GM12878 (cell line): ENCODE measurements at regions not wholly inside any gene's neighbourhood (a gene's known extent, or its start where the extent isn't known, plus 50 kb on each side); places are given as distances from the start of the nearest gene placed in this dataset.

Experiments used
- ATAC-seq: fragments of 200-7000 bp; cut with Tn5 transposase; 3 replicates; pipeline ENCODE4 v1.9.1; 2020; ENCODE audit warnings: mild to moderate bottlenecking, moderate library complexity
- BruUV-seq: library from RNA; stranded (reverse); fragments of 400-500 nt; replicated peaks from 2 replicates; lab custom pipeline; 2021; lab: Mats Ljungman, UMichigan
- CTCF ChIA-PET: fragments of 300-600 bp; sonication (Branson Sonifier 250); formaldehyde crosslinking; extraction: SDS; loops from one replicate; lab custom pipeline; 2021; ENCODE audit warnings: inconsistent platforms; lab: Yijun Ruan, JAX
- POLR2A ChIA-PET: fragments of 350-600 bp; formaldehyde crosslinking; extraction: SDS; loops from one replicate; lab custom pipeline; 2021; ENCODE audit warnings: inconsistent platforms; lab: Charles Lee
- RAD21 ChIA-PET: fragments of 300-600 bp; sonication (Branson Sonifier 250); formaldehyde crosslinking; loops from one replicate; lab custom pipeline; 2023; ENCODE audit warnings: antibody characterized with exemption; ENCODE audit not compliant: unreplicated experiment; lab: Charles Lee
- SMC1A ChIA-PET: fragments of 300-600 bp; sonication (Branson Sonifier 250); formaldehyde crosslinking; loops from one replicate; lab custom pipeline; 2023; ENCODE audit not compliant: unreplicated experiment, uncharacterized antibody; lab: Charles Lee
- DNase-seq: peaks from one replicate; pipeline ENCODE4 v3.0.0-alpha.2; 2011; ENCODE audit warnings: low read depth, low spot score
- FAIRE-seq: peaks from 3 replicates; lab custom pipeline; 2011; peaks lifted over from hg19 to GRCh38; lab: Jason Lieb, UNC
- H2AFZ ChIP-seq: 2 replicates; pipeline ENCODE4 v1.6.0; 2011; ENCODE audit warnings: low read depth, low read length, control low read depth; ENCODE audit not compliant: control insufficient read depth
- H3K27ac ChIP-seq: 2 replicates; pipeline ENCODE4 v1.5.1; 2011; ENCODE audit warnings: control low read depth; ENCODE audit not compliant: control insufficient read depth, insufficient read depth
- H3K27me3 ChIP-seq, 2 experiments: replicated peaks in 1 of 2; 2 replicates each; pipeline versions ENCODE4 v1.6.0 to v1.6.1; 2011; ENCODE audit warnings: low read length in 1 of 2; ENCODE audit not compliant: control insufficient read depth in 2 of 2, insufficient read depth in 2 of 2
- H3K36me3 ChIP-seq, 2 experiments: 2 replicates each; pipeline ENCODE4 v1.5.1; 2011; ENCODE audit warnings: low read length in 1 of 2; ENCODE audit not compliant: control insufficient read depth in 2 of 2, insufficient read depth in 2 of 2
- H3K4me1 ChIP-seq: 2 replicates; pipeline ENCODE4 v1.6.1; 2011; ENCODE audit warnings: mild to moderate bottlenecking, low read length, moderate library complexity, mixed read lengths; ENCODE audit not compliant: control insufficient read depth, insufficient read depth
- H3K4me2 ChIP-seq: 2 replicates; pipeline ENCODE4 v1.6.0; 2011; ENCODE audit warnings: control low read depth; ENCODE audit not compliant: control insufficient read depth, insufficient read depth
- H3K4me3 ChIP-seq: fragments of 200-600 bp; sonication (generic); 2 replicates; pipeline ENCODE4 v1.5.1; 2016
- H3K79me2 ChIP-seq: 2 replicates; pipeline ENCODE4 v1.6.0; 2011; ENCODE audit warnings: low read length; ENCODE audit not compliant: control insufficient read depth, insufficient read depth
- H3K9ac ChIP-seq: 2 replicates; pipeline ENCODE4 v1.8.0; 2011; ENCODE audit warnings: low read length, control low read depth, mixed read lengths; ENCODE audit not compliant: control insufficient read depth, insufficient read depth
- H3K9me3 ChIP-seq: replicated peaks from 3 replicates; pipeline ENCODE4 v1.5.1; 2011; ENCODE audit warnings: mild to moderate bottlenecking, low read length; ENCODE audit not compliant: control insufficient read depth, insufficient read depth
- H4K20me1 ChIP-seq: 2 replicates; pipeline ENCODE4 v1.6.0; 2011; ENCODE audit not compliant: control insufficient read depth, insufficient read depth
- ATF7 ChIP-seq: fragments of 450-650 bp; IDR thresholded peaks from 2 replicates; pipeline ENCODE4 v1.6.1; 2016; ENCODE audit warnings: low read depth, mild to moderate bottlenecking
- BCL3 ChIP-seq: IDR thresholded peaks from 2 replicates; pipeline ENCODE4 v1.6.1; 2011; ENCODE audit warnings: borderline replicate concordance, low read depth, mild to moderate bottlenecking, moderate library complexity, low read length; ENCODE audit not compliant: insufficient read depth, poor library complexity, severe bottlenecking
- BHLHE40 ChIP-seq, 2 experiments: fragments of 450-650 bp in 1 of 2; IDR thresholded peaks; 2 replicates each; pipeline ENCODE4 v1.6.1; 2011 to 2017; ENCODE audit warnings: low read depth in 2 of 2, borderline replicate concordance in 1 of 2, improper control_type of control experiment in 1 of 2, low read length in 1 of 2, mild to moderate bottlenecking in 1 of 2
- CHD2 ChIP-seq: IDR thresholded peaks from 2 replicates; pipeline ENCODE4 v1.6.1; 2011; ENCODE audit warnings: low read depth, low read length, improper control_type of control experiment, borderline replicate concordance
- EZH2 ChIP-seq: IDR thresholded peaks from 2 replicates; pipeline ENCODE4 v1.6.1; 2012; ENCODE audit warnings: low read depth, mild to moderate bottlenecking, control low read depth, inconsistent platforms, low read length, borderline replicate concordance; ENCODE audit not compliant: control insufficient read depth
- HDGF ChIP-seq: fragments of 450-650 bp; IDR thresholded peaks from 2 replicates; pipeline ENCODE4 v1.6.1; 2016; ENCODE audit warnings: antibody characterized with exemption
- KAT2A ChIP-seq: conservative IDR thresholded peaks from 2 replicates; pipeline ENCODE4 v1.6.1; 2011; ENCODE audit warnings: low read depth, low read length; ENCODE audit not compliant: control insufficient read depth
- MAX ChIP-seq: IDR thresholded peaks from 2 replicates; pipeline ENCODE4 v1.6.1; 2012; ENCODE audit warnings: low read depth, low read length, improper control_type of control experiment
- MEF2B ChIP-seq: fragments of 450-650 bp; IDR thresholded peaks from 2 replicates; pipeline ENCODE4 v1.6.1; 2018; ENCODE audit warnings: mild to moderate bottlenecking, moderate library complexity; ENCODE audit not compliant: partially characterized antibody, poor library complexity, severe bottlenecking
- MXI1 ChIP-seq: fragments of 150-350 bp; IDR thresholded peaks from 2 replicates; pipeline ENCODE4 v1.6.1; 2011; ENCODE audit warnings: low read depth, mild to moderate bottlenecking, inconsistent platforms, low read length, improper control_type of control experiment
- RB1 ChIP-seq: fragments of 450-650 bp; formaldehyde crosslinking; IDR thresholded peaks from 2 replicates; pipeline ENCODE4 v1.6.1; 2017; ENCODE audit warnings: mild to moderate bottlenecking, borderline replicate concordance
- RELB ChIP-seq: fragments of 450-650 bp; IDR thresholded peaks from 2 replicates; pipeline ENCODE4 v1.6.1; 2017; ENCODE audit warnings: low read depth, mild to moderate bottlenecking, moderate library complexity
- SMAD5 ChIP-seq: IDR thresholded peaks from 2 replicates; pipeline ENCODE4 v1.6.1; 2016; ENCODE audit warnings: antibody characterized with exemption, low read depth
- TCF12 ChIP-seq: IDR thresholded peaks from 2 replicates; pipeline ENCODE4 v1.6.1; 2011; ENCODE audit warnings: low read depth, mild to moderate bottlenecking, low read length
- WRNIP1 ChIP-seq: IDR thresholded peaks from 2 replicates; pipeline ENCODE4 v1.6.1; 2011; ENCODE audit warnings: low read depth, low read length, improper control_type of control experiment, borderline replicate concordance
- ZBED1 ChIP-seq: IDR thresholded peaks from 2 replicates; pipeline ENCODE4 v1.6.1; 2016; ENCODE audit warnings: borderline replicate concordance
- ZNF207 ChIP-seq: fragments of 450-650 bp; IDR thresholded peaks from 2 replicates; pipeline ENCODE4 v1.6.1; 2014; ENCODE audit warnings: antibody characterized with exemption, mild to moderate bottlenecking, borderline replicate concordance
- WGBS: methylation state at CpG from one replicate; pipeline ENCODE4 v1.1.6; 2016; ENCODE audit warnings: low lambda C conversion rate; ENCODE audit not compliant: insufficient replicate concordance, insufficient coverage; ENCODE audit errors: missing lambda C conversion rate; 5-methylcytosine and 5-hydroxymethylcytosine counted together
- in situ Hi-C: fragments of 300-500 bp; cut with MboI; formaldehyde crosslinking; loops from 9 replicates; pipeline ENCODE4 v1.14.3; 2018; ENCODE audit warnings: mixed read lengths
- intact Hi-C: fragments of 100-400 bp; cut with micrococcal nuclease; formaldehyde crosslinking; loops from one replicate; pipeline ENCODE4 v1.14.2; 2022; ENCODE audit not compliant: unreplicated experiment
- TF ChIP-seq, protein P1 (sequence below): fragments of 450-650 bp; IDR thresholded peaks from 2 replicates; pipeline ENCODE4 v1.6.1; 2018; ENCODE audit warnings: borderline replicate concordance, mild to moderate bottlenecking; ENCODE audit not compliant: partially characterized antibody

DNA sequence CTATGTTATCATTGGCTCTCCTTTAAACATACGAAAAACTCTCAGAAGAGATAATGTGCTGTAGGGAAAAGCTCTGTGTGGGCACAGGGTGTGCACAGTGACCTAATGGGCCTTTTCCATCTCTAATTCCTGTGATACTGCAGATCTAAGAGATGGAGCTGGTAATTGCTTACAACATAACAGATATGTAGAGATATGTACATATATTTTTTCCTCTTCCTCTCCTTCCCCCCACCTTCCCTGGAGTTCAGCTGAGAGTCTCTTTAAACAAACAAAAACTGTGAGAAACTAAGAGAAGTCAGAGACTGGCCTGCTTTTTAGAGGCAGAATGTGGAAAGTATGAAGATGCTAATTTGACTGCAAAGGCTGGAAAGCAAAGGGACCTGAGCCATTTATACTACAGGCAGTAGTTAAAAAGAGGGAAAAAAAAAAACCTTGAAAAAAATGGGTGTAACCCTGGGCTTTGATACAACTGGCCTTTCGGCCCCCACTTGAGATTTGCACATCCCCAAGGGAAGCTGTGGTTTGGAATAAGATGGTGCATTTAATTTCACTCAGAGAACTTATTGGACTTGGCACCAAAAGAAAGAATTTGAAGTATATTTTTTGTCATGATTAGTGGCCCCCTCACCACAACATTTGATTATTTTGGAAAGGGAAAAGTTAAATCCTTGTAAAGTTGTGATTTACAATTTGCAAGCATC is 502.2 kb upstream of the ZEB2 start (continued):
- TF ChIP-seq, protein P1, sequence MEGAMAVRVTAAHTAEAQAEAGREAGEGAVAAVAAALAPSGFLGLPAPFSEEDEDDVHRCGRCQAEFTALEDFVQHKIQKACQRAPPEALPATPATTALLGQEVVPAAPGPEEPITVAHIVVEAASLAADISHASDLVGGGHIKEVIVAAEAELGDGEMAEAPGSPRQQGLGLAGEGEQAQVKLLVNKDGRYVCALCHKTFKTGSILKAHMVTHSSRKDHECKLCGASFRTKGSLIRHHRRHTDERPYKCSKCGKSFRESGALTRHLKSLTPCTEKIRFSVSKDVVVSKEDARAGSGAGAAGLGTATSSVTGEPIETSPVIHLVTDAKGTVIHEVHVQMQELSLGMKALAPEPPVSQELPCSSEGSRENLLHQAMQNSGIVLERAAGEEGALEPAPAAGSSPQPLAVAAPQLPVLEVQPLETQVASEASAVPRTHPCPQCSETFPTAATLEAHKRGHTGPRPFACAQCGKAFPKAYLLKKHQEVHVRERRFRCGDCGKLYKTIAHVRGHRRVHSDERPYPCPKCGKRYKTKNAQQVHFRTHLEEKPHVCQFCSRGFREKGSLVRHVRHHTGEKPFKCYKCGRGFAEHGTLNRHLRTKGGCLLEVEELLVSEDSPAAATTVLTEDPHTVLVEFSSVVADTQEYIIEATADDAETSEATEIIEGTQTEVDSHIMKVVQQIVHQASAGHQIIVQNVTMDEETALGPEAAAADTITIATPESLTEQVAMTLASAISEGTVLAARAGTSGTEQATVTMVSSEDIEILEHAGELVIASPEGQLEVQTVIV = no peak
- TF ChIP-seq MEF2B (no peak), KAT2A (no peak), RB1 (no peak), SMAD5 (no peak)

- FAIRE-seq (no peak), ATAC-seq (no peak), DNase-seq (no peak)
- H3K27me3 ChIP-seq = no peaks in the 10 kb centered on the region
- no peak overlapping the region for H3K4me3 ChIP-seq
- WGBS = 19% methylated on average over 3 of the region's 3 CpGs
- CTCF ChIA-PET = no interaction called here
- no peak overlapping the region for H3K9ac ChIP-seq
- intact Hi-C loops = no loop called here
- no peak overlapping the region for H2AFZ ChIP-seq
- H3K27ac ChIP-seq = no peak overlapping the region
- RAD21 ChIA-PET = no interaction called here
- no TSS peak for BruUV-seq
- H3K36me3 ChIP-seq = no peaks in the 10 kb centered on the region
- H4K20me1 ChIP-seq = no peaks in the 10 kb centered on the region
- POLR2A ChIA-PET = no interaction called here
- no peaks in the 10 kb centered on the region for H3K79me2 ChIP-seq
- H3K4me2 ChIP-seq = no peak overlapping the region
- H3K9me3 ChIP-seq = no peaks in the 10 kb centered on the region
- H3K4me1 ChIP-seq = no peaks in the 10 kb centered on the region
- SMC1A ChIA-PET = no interaction called here
- in situ Hi-C loops = no loop called here
- TF ChIP-seq ZBED1 (no peak), EZH2 (no peak), ATF7 (no peak), BHLHE40 (IDR thresholded peaks at IDR 0.05; ENCODE audit: borderline replicate concordance in 1 of 2, low read depth in 2 of 2, low read length in 1 of 2) (no peak), ZNF207 (no peak), MAX (no peak), TCF12 (no peak), MXI1 (no peak), CHD2 (no peak), RELB (no peak), WRNIP1 (no peak), BCL3 (no peak), HDGF (no peak)
These were observed 500.8 kb upstream of the ZEB2 start for GRCh38 chr2:145020694-145021093.
